OCI-LY7 (cell line): ENCODE measurements at regions not wholly inside any gene's neighbourhood (a gene's known extent, or its start where the extent isn't known, plus 50 kb on each side); places are given as distances from the start of the nearest gene placed in this dataset.

Source experiments
- CTCF ChIP-seq: fragments of 200-600 bp; sonication (generic); conservative IDR thresholded peaks from 2 replicates; pipeline ENCODE4 v1.5.1; 2014; ENCODE audit warnings: mild to moderate bottlenecking, antibody characterized with exemption, low read length, moderate library complexity, mixed read lengths
- EZH2phosphoT487 ChIP-seq: fragments of 200-600 bp; sonication (generic); IDR thresholded peaks from 2 replicates; pipeline ENCODE4 v1.6.1; 2018; ENCODE audit warnings: low read depth, borderline replicate concordance, mild to moderate bottlenecking, mixed run types, antibody characterized with exemption, low read length, moderate library complexity, mixed read lengths

DNA sequence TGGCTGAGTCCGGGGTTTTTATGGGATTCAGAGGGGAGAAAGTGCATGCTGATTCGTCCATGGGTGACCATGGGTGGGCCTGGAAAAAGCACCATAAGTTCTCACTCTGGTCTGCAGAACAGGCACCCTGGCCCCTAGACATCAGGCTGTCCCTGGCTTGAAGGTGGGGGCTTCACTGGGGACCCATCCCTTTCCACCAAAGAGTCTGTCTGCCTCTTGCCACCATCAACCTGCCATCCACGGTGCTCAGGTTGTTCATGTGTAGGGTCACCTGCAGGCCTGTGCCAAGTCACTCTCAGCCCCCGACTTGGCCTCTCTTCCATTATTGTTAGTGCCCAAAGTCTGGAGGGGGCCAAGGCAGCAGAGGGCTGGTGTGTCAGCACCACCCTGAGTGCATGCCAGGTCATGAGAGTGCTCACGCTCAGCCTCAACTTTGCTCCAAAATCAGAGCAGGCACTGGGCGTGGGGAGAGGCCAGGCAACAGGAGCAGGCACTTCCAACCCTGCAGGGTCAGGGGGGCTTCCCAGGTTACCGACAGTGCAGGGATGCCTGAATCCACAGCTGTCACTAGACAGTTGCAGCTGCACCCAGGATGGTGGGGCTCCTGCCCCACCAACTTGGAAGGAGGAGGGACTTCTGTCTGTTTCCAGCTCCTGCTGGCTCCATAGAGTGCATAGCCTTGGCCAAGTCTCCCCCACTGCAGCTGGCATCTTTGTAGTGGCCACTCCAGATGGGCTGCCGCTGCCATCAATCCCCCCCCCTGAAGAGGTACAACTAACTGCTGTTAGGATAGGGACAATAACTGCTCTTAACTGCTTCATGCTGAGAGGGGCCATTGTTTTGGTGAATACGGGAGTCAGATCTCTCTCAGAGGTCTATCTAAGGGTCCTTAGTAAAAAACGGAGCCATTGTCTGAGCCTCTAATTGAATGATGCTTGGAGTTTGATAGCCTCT is 209.3 kb downstream of the AKAIN1 start:
- no peak for TF ChIP-seq CTCF
- no peak for TF ChIP-seq EZH2phosphoT487
